ENCODE measurements at regions not wholly inside any gene's neighbourhood (a gene's known extent, or its start where the extent isn't known, plus 50 kb on each side); places are given as distances from the start of the nearest gene placed in this dataset.

DNA sequence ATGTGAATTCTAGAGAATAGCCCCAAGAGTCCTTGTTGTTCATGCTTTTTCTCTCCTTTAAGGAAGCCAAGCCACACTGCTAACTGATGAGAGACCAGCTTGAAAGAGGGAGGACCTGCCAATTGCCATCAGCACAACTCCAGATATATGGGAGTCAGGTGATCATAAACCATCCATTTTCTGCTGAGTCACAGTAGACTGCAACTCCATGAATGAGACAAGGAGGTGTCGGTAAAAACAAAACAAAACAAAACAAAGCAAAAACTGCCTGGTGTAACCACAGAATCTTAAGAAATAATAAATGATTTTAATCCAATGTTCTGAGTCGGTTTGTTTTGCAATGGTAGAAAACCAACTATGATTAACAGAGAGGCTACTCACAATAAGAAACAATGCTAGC, 837.3 kb downstream of the PCDH7 start:
- no peaks in the 10 kb centered on the region for H3K4me1 ChIP-seq (replicated peaks in 1 of 2)
- ATAC-seq (replicated peaks in 6 of 8), result peak in 2 of 8 experiments; percentile 42 to 84
- in situ Hi-C loops (cut with MboI; ENCODE audit: low pct_unique_long_range_greater_than_20kb in 2 of 9, low sequenced_read_pairs in 9 of 9, unreplicated experiment in 9 of 9), result no loop called here

DNA sequence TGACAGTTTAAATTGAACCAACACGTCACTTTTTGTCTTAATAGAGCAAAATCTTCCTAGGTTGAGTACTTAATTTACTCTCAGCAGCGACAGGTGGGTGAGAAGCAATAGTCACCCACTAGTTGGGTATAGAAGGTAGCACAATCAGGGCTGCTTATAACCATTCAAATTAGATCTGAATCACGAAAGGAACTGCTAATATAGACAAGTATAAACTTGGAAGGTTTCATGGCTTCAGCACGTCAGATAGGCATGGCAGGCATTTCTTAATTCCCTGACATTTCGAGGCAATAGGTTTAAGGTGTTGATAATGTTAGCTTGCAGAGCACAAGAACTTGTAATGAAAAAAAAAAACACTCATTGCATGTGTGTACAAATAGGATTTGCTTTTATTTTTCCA, 853.4 kb downstream of the PCDH7 start:
- 6 to 92% (median 78%) methylated on average over 3 to 5 of the region's 5 CpGs; no CpG with 5 or more reads in 1 of the 10 experiments for WGBS, 10 experiments
- no peak overlapping the region for H3K27ac ChIP-seq
- ATAC-seq (replicated peaks in 6 of 8), result no peak
- in situ Hi-C loops (cut with MboI; ENCODE audit: low pct_unique_long_range_greater_than_20kb in 2 of 9, low sequenced_read_pairs in 9 of 9, unreplicated experiment in 9 of 9), result no loop called here
- H3K4me1 ChIP-seq (replicated peaks in 1 of 2), result no peaks in the 10 kb centered on the region
- H3K4me3 ChIP-seq, result no peak overlapping the region

More for the DNA sequence above, 837.3 kb downstream of the PCDH7 start:
- Histone ChIP-seq H3K4me3 (no peak overlapping the region), H3K27ac (no peak overlapping the region)
- 8 to 100% (median 87%) methylated on average over 1 to 2 of the region's 2 CpGs; no CpG with 5 or more reads in 1 of the 10 experiments for WGBS, 10 experiments

DNA sequence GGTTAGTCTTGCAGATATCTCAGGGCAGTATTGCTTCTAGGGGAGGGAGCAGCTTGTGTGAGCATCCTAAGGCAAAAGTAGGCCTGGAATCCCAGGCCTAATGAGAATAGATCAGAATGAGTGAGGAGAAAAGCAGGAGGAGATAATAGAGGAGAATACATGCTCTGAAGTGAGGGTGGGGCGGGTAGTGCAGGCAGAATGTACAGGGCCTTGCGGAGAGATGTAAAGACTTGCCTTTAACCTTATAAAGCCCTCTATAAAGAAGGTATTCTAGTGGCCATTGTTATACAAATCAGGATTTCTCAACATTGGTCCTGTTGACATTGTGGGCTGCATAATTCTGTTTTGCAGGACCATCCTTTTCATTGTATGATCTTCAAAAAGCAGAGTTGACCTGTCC, 855.3 kb downstream of the PCDH7 start:
- no peak for ATAC-seq (replicated peaks in 6 of 8)
- 19 to 83% (median 63%) methylated on average over 1 to 2 of the region's 2 CpGs; no CpG with 5 or more reads in 5 of the 10 experiments for WGBS, 10 experiments
- Histone ChIP-seq H3K4me1 (replicated peaks in 1 of 2) (no peaks in the 10 kb centered on the region), H3K4me3 (no peak overlapping the region), H3K27ac (no peak overlapping the region)
- in situ Hi-C loops (cut with MboI; ENCODE audit: low pct_unique_long_range_greater_than_20kb in 2 of 9, low sequenced_read_pairs in 9 of 9, unreplicated experiment in 9 of 9), result no loop called here

DNA sequence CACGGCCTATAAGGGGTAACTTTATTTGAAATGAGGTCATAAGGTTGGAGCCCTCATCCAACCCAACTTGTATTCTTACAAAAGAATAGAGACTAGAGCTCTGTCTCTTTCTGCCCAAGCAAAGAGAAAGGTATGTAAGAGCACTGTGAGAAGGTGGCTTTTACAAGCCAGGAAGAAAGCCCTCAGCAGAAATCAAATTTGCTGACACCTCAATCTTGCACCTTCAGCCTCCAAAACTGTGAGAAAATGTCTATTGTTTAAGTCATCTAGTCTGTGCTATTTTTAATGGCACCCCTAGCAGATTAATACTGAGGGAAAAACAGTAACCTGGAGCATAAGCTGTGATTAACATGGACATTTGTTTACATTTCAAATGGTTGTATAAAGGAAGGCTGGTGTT, 860.7 kb downstream of the PCDH7 start:
- Histone ChIP-seq H3K27ac (no peak overlapping the region), H3K4me1 (replicated peaks in 1 of 2) (no peaks in the 10 kb centered on the region), H3K4me3 (no peak overlapping the region)
- in situ Hi-C loops (cut with MboI; ENCODE audit: low pct_unique_long_range_greater_than_20kb in 2 of 9, low sequenced_read_pairs in 9 of 9, unreplicated experiment in 9 of 9), result no loop called here
- no peak for ATAC-seq (replicated peaks in 6 of 8)
- 11 to 100% (median 67%) methylated on average over 1 of the region's 1 CpG; no CpG with 5 or more reads in 3 of the 10 experiments for WGBS, 10 experiments

DNA sequence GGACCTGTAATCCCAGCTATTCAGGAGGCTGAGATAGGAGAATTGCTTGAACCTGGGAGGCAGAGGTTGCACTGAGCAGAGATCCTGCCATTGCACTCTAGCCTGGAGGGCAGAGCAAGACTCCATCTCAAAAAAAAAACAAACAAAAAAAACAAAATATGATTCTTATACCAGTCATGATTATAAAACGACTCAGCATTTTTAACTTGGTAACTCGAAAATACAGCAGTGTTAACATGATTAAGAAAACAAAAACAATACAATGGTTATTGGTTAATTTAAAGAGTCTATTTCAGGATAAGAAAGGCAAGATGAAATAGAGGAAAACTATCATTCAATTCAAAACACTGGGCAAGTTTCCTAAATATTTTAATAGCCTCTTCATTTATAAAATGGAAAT, 865.3 kb downstream of the PCDH7 start:
- H3K4me1 ChIP-seq (replicated peaks in 1 of 2), result no peaks in the 10 kb centered on the region
- WGBS, 10 experiments, result 4 to 83% (median 44%) methylated on average over 1 to 2 of the region's 2 CpGs; no CpG with 5 or more reads in 1 of the 10 experiments
- in situ Hi-C loops (cut with MboI; ENCODE audit: low pct_unique_long_range_greater_than_20kb in 2 of 9, low sequenced_read_pairs in 9 of 9, unreplicated experiment in 9 of 9), result no loop called here
- H3K27ac ChIP-seq, result no peak overlapping the region
- ATAC-seq (replicated peaks in 6 of 8), result no peak
- H3K4me3 ChIP-seq, result no peak overlapping the region

DNA sequence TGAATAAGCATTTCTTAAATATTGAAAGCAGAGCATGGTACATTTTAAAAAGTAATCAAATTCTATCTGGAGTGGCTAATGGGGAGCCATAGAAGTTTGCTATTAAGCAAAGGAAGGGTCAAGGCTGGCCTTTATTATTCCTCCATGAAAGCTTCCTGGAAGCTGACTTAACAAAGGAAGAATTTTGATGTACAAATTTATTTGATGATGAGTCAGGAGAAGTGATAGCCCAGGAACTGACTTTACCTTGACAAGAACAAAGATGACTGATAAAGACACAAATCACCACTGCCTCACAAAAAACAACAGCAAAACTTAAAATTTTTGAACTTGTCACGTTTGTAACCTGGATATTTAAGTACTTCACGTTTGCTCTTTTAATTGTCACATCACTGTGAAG, 872.1 kb downstream of the PCDH7 start:
- in situ Hi-C loops (cut with MboI; ENCODE audit: low pct_unique_long_range_greater_than_20kb in 2 of 9, low sequenced_read_pairs in 9 of 9, unreplicated experiment in 9 of 9), result no loop called here
- ATAC-seq (replicated peaks in 6 of 8), result no peak
- WGBS, 10 experiments, result 11 to 69% (median 25%) methylated on average over 1 to 2 of the region's 2 CpGs; no CpG with 5 or more reads in 1 of the 10 experiments

DNA sequence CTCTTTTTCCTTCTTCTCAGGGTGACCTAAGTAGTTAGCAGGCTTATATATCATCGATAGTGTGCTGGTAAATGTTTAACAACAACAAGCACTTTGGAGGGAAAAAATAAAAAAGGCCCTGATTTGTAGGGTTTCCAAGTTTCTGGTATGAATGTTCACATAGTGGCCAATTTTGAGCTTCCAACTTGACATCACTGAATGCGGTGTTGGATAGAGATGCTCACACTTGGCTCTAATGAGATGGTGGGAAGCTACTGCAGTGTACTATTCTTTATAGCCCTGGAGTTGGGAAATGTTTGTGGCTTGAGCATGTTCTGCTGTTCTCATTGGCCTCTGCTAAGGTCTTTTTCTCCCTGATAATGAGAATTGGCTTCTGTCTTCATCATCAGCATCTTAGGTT, 875.3 kb downstream of the PCDH7 start:
- WGBS, 10 experiments, result 0 to 90% (median 69%) methylated on average over 1 to 2 of the region's 2 CpGs; no CpG with 5 or more reads in 2 of the 10 experiments
- ATAC-seq (replicated peaks in 6 of 8), result no peak
- in situ Hi-C loops (cut with MboI; ENCODE audit: low pct_unique_long_range_greater_than_20kb in 2 of 9, low sequenced_read_pairs in 9 of 9, unreplicated experiment in 9 of 9), result no loop called here
- Histone ChIP-seq H3K27ac (no peak overlapping the region), H3K4me3 (no peak overlapping the region), H3K4me1 (replicated peaks in 1 of 2) (no peaks in the 10 kb centered on the region)

More for the DNA sequence above, 872.1 kb downstream of the PCDH7 start:
- H3K4me3 ChIP-seq, result no peak overlapping the region
- H3K4me1 ChIP-seq (replicated peaks in 1 of 2), result no peaks in the 10 kb centered on the region
- no peak overlapping the region for H3K27ac ChIP-seq

DNA sequence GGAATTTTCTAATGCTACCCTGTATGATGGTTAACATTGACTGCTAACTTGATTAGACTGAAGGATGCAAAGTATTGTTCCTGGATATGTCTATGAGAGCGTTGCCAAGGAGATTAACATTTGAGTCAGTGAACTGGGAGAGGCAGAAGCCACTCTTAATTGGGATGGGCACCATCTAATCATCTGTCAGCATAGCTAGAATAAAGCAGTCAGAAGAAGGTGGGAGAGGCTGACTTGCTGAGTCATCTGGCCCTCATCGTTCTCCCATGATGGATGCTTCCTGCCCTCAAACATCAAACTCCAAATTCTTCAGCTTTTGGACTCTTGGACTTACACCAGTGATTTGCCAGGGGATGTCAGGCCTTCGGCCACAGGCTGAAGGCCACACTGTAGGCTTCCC, 878.5 kb downstream of the PCDH7 start:
- Histone ChIP-seq H3K4me1 (replicated peaks in 1 of 2) (no peaks in the 10 kb centered on the region), H3K4me3 (no peak overlapping the region), H3K27ac (no peak overlapping the region)
- in situ Hi-C loops (cut with MboI; ENCODE audit: low pct_unique_long_range_greater_than_20kb in 2 of 9, low sequenced_read_pairs in 9 of 9, unreplicated experiment in 9 of 9), result no loop called here
- WGBS, 10 experiments, result 17 to 100% (median 90%) methylated on average over 1 to 3 of the region's 3 CpGs; no CpG with 5 or more reads in 1 of the 10 experiments
- peak in 2 of 8 experiments; percentile 79 to 99 for ATAC-seq (replicated peaks in 6 of 8)

DNA sequence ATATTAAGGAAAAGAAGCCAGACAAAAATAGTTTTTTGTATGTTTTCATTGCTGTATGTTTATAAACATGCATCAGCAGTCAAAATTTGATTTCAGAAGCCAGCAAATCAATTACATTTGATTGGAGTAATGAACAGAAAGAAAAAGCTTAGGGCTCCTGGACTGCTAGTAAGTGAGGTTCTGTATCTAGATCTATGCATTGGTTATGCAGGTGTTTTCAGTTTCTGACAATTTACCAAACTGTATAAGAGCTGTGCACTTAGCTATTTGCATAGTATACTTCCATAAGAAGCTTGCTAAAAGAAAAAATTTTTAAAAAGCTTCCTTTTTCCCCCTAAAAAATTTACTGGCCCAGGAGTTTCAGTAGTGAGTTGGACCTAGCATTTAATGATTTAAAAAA, 881.6 kb downstream of the PCDH7 start:
- H3K27ac ChIP-seq, result no peak overlapping the region
- no peak overlapping the region for H3K4me3 ChIP-seq
- ATAC-seq (replicated peaks in 6 of 8), result no peak
- in situ Hi-C loops (cut with MboI; ENCODE audit: low pct_unique_long_range_greater_than_20kb in 2 of 9, low sequenced_read_pairs in 9 of 9, unreplicated experiment in 9 of 9), result no loop called here
- H3K4me1 ChIP-seq (replicated peaks in 1 of 2), result no peaks in the 10 kb centered on the region

DNA sequence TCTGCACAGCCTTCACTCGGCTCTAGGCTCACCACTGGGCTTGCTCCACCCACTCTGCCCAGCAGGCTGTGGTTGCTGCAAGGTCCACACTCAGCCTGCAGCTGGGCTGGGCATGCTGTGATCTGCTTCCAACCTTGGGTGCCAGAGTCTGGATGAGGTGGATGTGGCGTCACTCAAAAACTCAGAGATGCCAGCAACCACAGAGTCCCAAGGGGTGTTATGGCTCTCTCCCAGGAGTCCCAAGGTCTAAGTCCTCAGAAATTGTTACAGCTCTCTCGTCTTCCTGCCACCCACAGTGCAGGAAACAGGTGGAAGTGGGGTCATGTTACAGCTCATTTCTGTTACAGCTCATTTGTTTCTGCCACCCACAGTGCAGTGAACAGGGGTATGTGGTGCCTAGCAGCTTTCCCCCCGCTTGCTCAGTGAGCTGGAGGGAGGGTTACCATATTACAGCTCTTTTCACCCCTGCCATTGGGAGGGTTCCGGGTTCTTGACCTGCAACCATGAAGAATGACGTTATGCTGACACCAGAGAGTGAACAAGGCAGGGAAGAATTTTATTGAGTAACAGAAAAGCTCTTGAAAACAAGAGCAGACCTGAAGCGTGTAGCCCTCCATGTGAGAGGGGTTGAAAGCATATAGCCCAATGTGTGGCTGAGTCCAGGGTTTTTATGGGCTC, 893.9 kb downstream of the PCDH7 start:
- in situ Hi-C loops (cut with MboI; ENCODE audit: low pct_unique_long_range_greater_than_20kb in 2 of 9, low sequenced_read_pairs in 9 of 9, unreplicated experiment in 9 of 9), result no loop called here
- Histone ChIP-seq H3K4me1 (replicated peaks in 1 of 2) (no peaks in the 10 kb centered on the region), H3K27ac (no peak overlapping the region), H3K4me3 (no peak overlapping the region)
- ATAC-seq (replicated peaks in 6 of 8), result no peak
- WGBS, 10 experiments, result 0 to 100% (median 67%) methylated on average over 1 to 4 of the region's 7 CpGs; no CpG with 5 or more reads in 3 of the 10 experiments

DNA sequence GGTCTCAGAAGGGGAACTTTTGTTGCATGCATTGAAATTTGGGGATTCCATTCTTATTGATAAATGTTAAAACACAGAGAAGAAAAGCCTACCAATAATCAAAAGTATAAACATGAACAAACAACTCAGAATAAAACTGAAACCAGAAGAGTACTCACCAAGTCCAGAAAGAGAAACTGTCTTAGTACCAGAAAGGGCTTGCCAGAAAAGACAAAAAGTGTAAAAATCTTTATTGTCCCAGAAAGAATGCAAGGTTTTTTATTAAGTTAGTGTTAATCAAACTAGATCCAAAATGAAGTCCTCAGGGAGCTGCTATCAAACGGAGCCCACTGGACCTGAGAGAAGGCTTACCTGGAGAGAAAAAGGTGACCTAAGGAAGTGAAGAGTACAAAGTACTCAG, 897.5 kb downstream of the PCDH7 start:
- Histone ChIP-seq H3K27ac (no peak overlapping the region), H3K4me1 (replicated peaks in 1 of 2) (no peaks in the 10 kb centered on the region), H3K4me3 (no peak overlapping the region)
- WGBS, 10 experiments, result 0 to 100% (median 86%) methylated on average over 1 of the region's 1 CpG; no CpG with 5 or more reads in 2 of the 10 experiments
- no peak for ATAC-seq (replicated peaks in 6 of 8)
- in situ Hi-C loops (cut with MboI; ENCODE audit: low pct_unique_long_range_greater_than_20kb in 2 of 9, low sequenced_read_pairs in 9 of 9, unreplicated experiment in 9 of 9), result no loop called here

DNA sequence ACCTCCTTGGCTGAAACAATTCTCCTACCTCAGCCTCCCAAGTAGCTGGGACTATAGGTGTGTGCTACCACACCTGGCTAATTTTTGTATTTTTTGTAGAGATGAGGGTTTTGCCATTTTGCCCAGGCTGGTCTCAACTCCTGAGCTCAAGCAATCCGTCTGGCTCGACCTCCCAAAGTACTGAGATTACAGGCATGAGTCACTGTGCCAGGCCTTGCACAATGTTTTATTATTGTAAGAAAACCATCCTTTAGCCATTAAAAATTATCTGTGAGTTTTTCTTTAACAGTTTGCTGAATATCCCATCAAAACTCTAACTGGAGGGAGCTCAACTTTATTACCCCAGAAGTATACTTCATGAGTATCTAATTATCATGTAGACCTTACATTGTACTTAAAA, 900.3 kb downstream of the PCDH7 start:
- no peak overlapping the region for H3K4me3 ChIP-seq
- ATAC-seq (replicated peaks in 6 of 8), result no peak
- 17 to 100% (median 57%) methylated on average over 1 to 2 of the region's 2 CpGs; no CpG with 5 or more reads in 2 of the 10 experiments for WGBS, 10 experiments
- in situ Hi-C loops (cut with MboI; ENCODE audit: low pct_unique_long_range_greater_than_20kb in 2 of 9, low sequenced_read_pairs in 9 of 9, unreplicated experiment in 9 of 9), result no loop called here
- no peaks in the 10 kb centered on the region for H3K4me1 ChIP-seq (replicated peaks in 1 of 2)
- H3K27ac ChIP-seq, result no peak overlapping the region

DNA sequence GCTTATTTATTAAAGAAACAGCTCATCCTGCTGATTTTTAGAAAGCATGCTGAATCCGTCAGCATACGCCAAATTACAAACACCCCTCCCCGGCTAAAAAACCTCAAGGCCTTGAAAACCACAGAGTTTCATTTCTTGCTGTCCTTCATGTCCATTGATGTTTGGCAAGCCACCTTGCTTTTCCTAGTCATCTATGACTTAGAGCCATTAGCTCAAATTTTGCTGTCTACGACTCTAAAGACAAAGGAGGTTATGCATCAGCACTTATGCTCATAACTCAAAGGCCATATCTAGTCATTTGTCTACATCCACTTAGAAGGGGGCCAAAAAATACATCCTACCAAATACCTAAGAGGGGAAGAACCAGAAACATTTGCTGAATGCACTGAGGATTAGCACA, 925.1 kb downstream of the PCDH7 start:
- no peak overlapping the region for H3K4me3 ChIP-seq
- no peak for ATAC-seq (replicated peaks in 6 of 8)
- WGBS, 10 experiments, result 30 to 100% (median 91%) methylated on average over 2 to 4 of the region's 4 CpGs; no CpG with 5 or more reads in 2 of the 10 experiments
- in situ Hi-C loops (cut with MboI; ENCODE audit: low pct_unique_long_range_greater_than_20kb in 2 of 9, low sequenced_read_pairs in 9 of 9, unreplicated experiment in 9 of 9), result no loop called here
- no peaks in the 10 kb centered on the region for H3K4me1 ChIP-seq (replicated peaks in 1 of 2)
- no peak overlapping the region for H3K27ac ChIP-seq

DNA sequence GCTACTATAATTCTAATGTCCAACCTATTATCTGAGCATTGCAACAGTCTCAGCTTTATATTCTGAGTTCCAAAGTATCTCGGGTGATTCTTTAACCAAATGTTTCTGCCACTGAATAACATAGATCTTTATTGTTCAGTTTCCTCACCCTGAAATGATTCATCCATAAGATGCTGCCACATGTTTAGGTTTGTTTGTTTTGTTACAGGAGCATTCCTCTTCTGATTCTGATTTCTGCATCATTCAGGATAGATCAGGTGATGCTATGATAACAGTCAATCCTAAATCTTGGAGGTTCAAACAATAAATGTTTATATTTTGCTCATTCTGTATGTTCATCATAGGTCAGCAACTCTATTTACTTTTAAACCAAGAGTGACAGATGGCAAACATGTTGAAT, 927.6 kb downstream of the PCDH7 start:
- in situ Hi-C loops (cut with MboI; ENCODE audit: low pct_unique_long_range_greater_than_20kb in 2 of 9, low sequenced_read_pairs in 9 of 9, unreplicated experiment in 9 of 9), result no loop called here
- no peaks in the 10 kb centered on the region for H3K4me1 ChIP-seq (replicated peaks in 1 of 2)

More for the DNA sequence above, 927.6 kb downstream of the PCDH7 start:
- no peak overlapping the region for H3K27ac ChIP-seq
- no peak overlapping the region for H3K4me3 ChIP-seq
- ATAC-seq (replicated peaks in 6 of 8), result no peak
- WGBS, 10 experiments, result 0 to 100% (median 62%) methylated on average over 1 of the region's 1 CpG; no CpG with 5 or more reads in 2 of the 10 experiments
